B cell (primary cell): ENCODE measurements at regions not wholly inside any gene's neighbourhood (a gene's known extent, or its start where the extent isn't known, plus 50 kb on each side); places are given as distances from the start of the nearest gene placed in this dataset.
A peak's percentile ranks its signal among the peaks of the same experiment; 100 is the strongest.

Experiments used
- ATAC-seq: fragments of 200-7000 bp; cut with Tn5 transposase; one replicate; pipeline ENCODE4 v1.10.0; 2021; ENCODE audit warnings: low read depth, mild to moderate bottlenecking, moderate number of reproducible peaks, moderate library complexity
- CTCF ChIA-PET: fragments of 350-600 bp; sonication (Branson Sonifier 250); formaldehyde crosslinking; loops from one replicate; lab custom pipeline; 2021; ENCODE audit warnings: antibody characterized with exemption, inconsistent platforms; lab: Charles Lee
- POLR2A ChIA-PET: fragments of 350-600 bp; sonication (Branson Sonifier 250); formaldehyde crosslinking; loops from one replicate; lab custom pipeline; 2021; ENCODE audit warnings: antibody characterized with exemption; lab: Charles Lee
- DNase-seq: peaks from one replicate; pipeline ENCODE4 v3.0.0; 2013
- H2AFZ ChIP-seq: 2 replicates; pipeline ENCODE4 v1.6.1; 2012; ENCODE audit warnings: mild to moderate bottlenecking, low read depth, low read length; ENCODE audit not compliant: insufficient read depth, poor library complexity, severe bottlenecking
- H3K27ac ChIP-seq, 2 donors: 1 replicate in 1 of 2; 2 replicates in 1 of 2; pipeline ENCODE4 v1.5.1; 2012 to 2013; ENCODE audit warnings: low read length in 2 of 2, mild to moderate bottlenecking in 2 of 2, moderate library complexity in 1 of 2
- H3K27me3 ChIP-seq, 4 experiments: fragments of 200-600 bp in 1 of 4; sonication (generic) in 1 of 4; replicated peaks in 1 of 4; 1 replicate in 2 of 4; 2 replicates in 2 of 4; pipeline versions ENCODE4 v1.6.1 to v1.7.0; 2013 to 2016; ENCODE audit warnings: low read length in 3 of 4, mild to moderate bottlenecking in 2 of 4, mixed read lengths in 1 of 4, moderate library complexity in 1 of 4; ENCODE audit not compliant: insufficient read depth in 4 of 4, control insufficient read depth in 3 of 4; ENCODE audit errors: control extremely low read depth in 1 of 4
- H3K36me3 ChIP-seq, 2 experiments: replicated peaks in 1 of 2; 1 replicate in 1 of 2; 2 replicates in 1 of 2; pipeline versions ENCODE4 v1.6.1 to v1.7.1; 2013; ENCODE audit warnings: low read length in 1 of 2; ENCODE audit not compliant: insufficient read depth in 2 of 2, control insufficient read depth in 1 of 2; ENCODE audit errors: control extremely low read depth in 1 of 2, extremely low read depth in 1 of 2
- H3K4me1 ChIP-seq, 2 donors: fragments of 200-600 bp in 1 of 2; sonication (generic) in 1 of 2; 1 replicate in 1 of 2; 2 replicates in 1 of 2; pipeline versions ENCODE4 v1.5.1 to v1.6.1; 2013 to 2017; ENCODE audit warnings: low read length in 2 of 2; ENCODE audit not compliant: control insufficient read depth in 2 of 2, insufficient read depth in 2 of 2
- H3K4me2 ChIP-seq: replicated peaks from 2 replicates; pipeline ENCODE3; 2012; ENCODE audit warnings: mild to moderate bottlenecking, low read depth, low read length; ENCODE audit not compliant: poor library complexity, severe bottlenecking
- H3K4me3 ChIP-seq, 5 experiments: fragments of 200-600 bp in 1 of 5; sonication (generic) in 1 of 5; 1 replicate in 3 of 5; 2 replicates in 2 of 5; pipeline versions ENCODE4 v1.5.1 to v1.7.0; 2011 to 2016; ENCODE audit warnings: low read length in 4 of 5, mild to moderate bottlenecking in 4 of 5, low read depth in 2 of 5, control low read depth in 1 of 5, moderate library complexity in 1 of 5; ENCODE audit not compliant: insufficient read depth in 1 of 5; ENCODE audit errors: control extremely low read depth in 1 of 5, extremely low read depth in 1 of 5
- H3K79me2 ChIP-seq: fragments of 200-600 bp; sonication (generic); one replicate; pipeline ENCODE4 v1.6.0; 2016; ENCODE audit warnings: low read length; ENCODE audit not compliant: control insufficient read depth, insufficient read depth
- H3K9ac ChIP-seq: fragments of 200-600 bp; sonication (generic); 2 replicates; pipeline ENCODE4 v1.6.1; 2017; ENCODE audit warnings: mild to moderate bottlenecking, low read length, moderate library complexity
- H3K9me3 ChIP-seq, 3 donors: one replicate each; pipeline versions ENCODE4 v1.6.1 to v1.7.1; 2013; ENCODE audit warnings: low read length in 2 of 3; ENCODE audit not compliant: control insufficient read depth in 2 of 3, insufficient read depth in 1 of 3; ENCODE audit errors: control extremely low read depth in 1 of 3
- H4K20me1 ChIP-seq: 2 replicates; pipeline ENCODE4 v1.6.0; 2012; ENCODE audit warnings: mild to moderate bottlenecking, low read length; ENCODE audit not compliant: insufficient read depth, control insufficient read depth, poor library complexity, severe bottlenecking
- H3K27ac Mint-ChIP-seq: one replicate; pipeline ENCODE4 v1.8.0; 2021; ENCODE audit warnings: mixed read lengths
- H3K27me3 Mint-ChIP-seq: one replicate; pipeline ENCODE4 v1.8.0; 2021; ENCODE audit warnings: mixed read lengths
- H3K4me1 Mint-ChIP-seq: one replicate; pipeline ENCODE4 v1.8.0; 2021; ENCODE audit warnings: mixed read lengths
- H3K4me3 Mint-ChIP-seq: one replicate; pipeline ENCODE4 v1.8.0; 2021; ENCODE audit warnings: mixed read lengths
- H3K9me3 Mint-ChIP-seq: one replicate; pipeline ENCODE4 v1.8.0; 2022; ENCODE audit warnings: mixed read lengths; ENCODE audit not compliant: insufficient read depth
- EZH2 ChIP-seq: IDR thresholded peaks from 2 replicates; pipeline ENCODE4 v1.6.1; 2012; ENCODE audit warnings: borderline replicate concordance, low read depth, mild to moderate bottlenecking, moderate library complexity, low read length; ENCODE audit not compliant: insufficient read depth, poor library complexity, severe bottlenecking
- WGBS: methylation state at CpG from one replicate; pipeline ENCODE4 v1.1.5; 2013; ENCODE audit warnings: missing lambda C conversion rate; ENCODE audit not compliant: insufficient coverage; 5-methylcytosine and 5-hydroxymethylcytosine counted together
- intact Hi-C: fragments of 100-400 bp; cut with micrococcal nuclease; formaldehyde crosslinking; loops from one replicate; pipeline ENCODE4 v1.10.0; 2022
- TF ChIP-seq, protein P1 (sequence below): fragments of 200-600 bp; IDR thresholded peaks from one replicate; pipeline ENCODE4 v1.8.0; 2022; ENCODE audit warnings: antibody characterized with exemption, mild to moderate bottlenecking

DNA sequence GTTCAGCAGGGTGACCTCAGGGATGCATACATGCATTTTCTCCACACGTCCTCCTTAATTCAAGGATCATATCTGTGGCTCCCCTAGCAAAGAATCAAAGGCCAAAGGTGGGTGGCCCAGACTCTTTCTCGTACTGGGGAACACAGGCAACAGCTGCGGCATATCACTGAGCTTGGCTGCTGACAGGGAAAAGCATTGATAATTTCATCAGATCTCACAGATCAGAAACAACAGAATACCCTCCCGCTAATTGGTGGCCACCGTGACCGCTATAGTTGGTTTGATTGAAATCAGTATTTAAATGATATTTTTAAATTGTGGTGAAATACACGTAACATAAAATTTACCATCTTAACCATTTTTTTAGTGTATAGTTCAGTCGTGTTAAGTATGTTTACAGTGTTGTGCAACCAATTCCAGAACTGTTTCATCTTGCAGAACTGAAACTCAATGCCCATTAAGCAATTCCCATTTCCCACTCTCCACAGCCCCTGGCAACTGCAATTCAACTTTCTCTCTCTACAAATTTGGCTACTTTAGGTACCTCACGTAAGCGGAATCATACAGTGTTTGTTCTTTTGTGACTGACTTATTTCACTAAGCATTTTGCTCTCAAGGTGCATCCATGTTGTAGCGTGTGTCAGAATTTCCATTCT lies 74.7 kb upstream of the TMEM170B start:
- WGBS: 67% methylated on average over 3 of the region's 11 CpGs
- intact Hi-C loops: loop anchor here (10.0 kb wide), 1 partner anchor 928 kb away; no protein-coding TSS in a partner anchor
- Mint-ChIP-seq H3K4me1 (peaks cover 71% of the 10 kb centered on the region), H3K4me3 (no peak overlapping the region), H3K27ac (peak overlapping the region; percentile 46), H3K27me3 (no peaks in the 10 kb centered on the region), H3K9me3 (no peaks in the 10 kb centered on the region)
- Histone ChIP-seq H4K20me1 (no peaks in the 10 kb centered on the region), H3K4me1 (peaks cover 60 to 70% of the 10 kb centered on the region in 2 donors), H3K4me2 (no peak overlapping the region), H3K4me3 (no peak overlapping the region), H3K9ac (no peak overlapping the region), H2AFZ (no peak overlapping the region), H3K27ac (no peak overlapping the region), H3K9me3 (peaks cover 0 to 4% (median 0%) of the 10 kb centered on the region in 3 donors), H3K79me2 (no peaks in the 10 kb centered on the region), H3K27me3 (no peaks in the 10 kb centered on the region), H3K36me3 (no peaks in the 10 kb centered on the region)
- ChIA-PET POLR2A (no interaction called here), CTCF (interaction anchor here (1.7 kb wide), 1 partner anchor 33 kb away, joined by 5 read pairs; no protein-coding TSS in a partner anchor)
- DNase-seq (no peak), ATAC-seq (no peak)
- TF ChIP-seq EZH2: no peak
- TF ChIP-seq, protein P1, sequence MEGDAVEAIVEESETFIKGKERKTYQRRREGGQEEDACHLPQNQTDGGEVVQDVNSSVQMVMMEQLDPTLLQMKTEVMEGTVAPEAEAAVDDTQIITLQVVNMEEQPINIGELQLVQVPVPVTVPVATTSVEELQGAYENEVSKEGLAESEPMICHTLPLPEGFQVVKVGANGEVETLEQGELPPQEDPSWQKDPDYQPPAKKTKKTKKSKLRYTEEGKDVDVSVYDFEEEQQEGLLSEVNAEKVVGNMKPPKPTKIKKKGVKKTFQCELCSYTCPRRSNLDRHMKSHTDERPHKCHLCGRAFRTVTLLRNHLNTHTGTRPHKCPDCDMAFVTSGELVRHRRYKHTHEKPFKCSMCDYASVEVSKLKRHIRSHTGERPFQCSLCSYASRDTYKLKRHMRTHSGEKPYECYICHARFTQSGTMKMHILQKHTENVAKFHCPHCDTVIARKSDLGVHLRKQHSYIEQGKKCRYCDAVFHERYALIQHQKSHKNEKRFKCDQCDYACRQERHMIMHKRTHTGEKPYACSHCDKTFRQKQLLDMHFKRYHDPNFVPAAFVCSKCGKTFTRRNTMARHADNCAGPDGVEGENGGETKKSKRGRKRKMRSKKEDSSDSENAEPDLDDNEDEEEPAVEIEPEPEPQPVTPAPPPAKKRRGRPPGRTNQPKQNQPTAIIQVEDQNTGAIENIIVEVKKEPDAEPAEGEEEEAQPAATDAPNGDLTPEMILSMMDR: no peak
